ENCODE measurements at regions not wholly inside any gene's neighbourhood (a gene's known extent, or its start where the extent isn't known, plus 50 kb on each side); places are given as distances from the start of the nearest gene placed in this dataset.
"Not testable (repeated sequence)": the region's sequence is repeated elsewhere in the genome, so short reads cannot be mapped to it uniquely, and the experiment has no call there.

DNA sequence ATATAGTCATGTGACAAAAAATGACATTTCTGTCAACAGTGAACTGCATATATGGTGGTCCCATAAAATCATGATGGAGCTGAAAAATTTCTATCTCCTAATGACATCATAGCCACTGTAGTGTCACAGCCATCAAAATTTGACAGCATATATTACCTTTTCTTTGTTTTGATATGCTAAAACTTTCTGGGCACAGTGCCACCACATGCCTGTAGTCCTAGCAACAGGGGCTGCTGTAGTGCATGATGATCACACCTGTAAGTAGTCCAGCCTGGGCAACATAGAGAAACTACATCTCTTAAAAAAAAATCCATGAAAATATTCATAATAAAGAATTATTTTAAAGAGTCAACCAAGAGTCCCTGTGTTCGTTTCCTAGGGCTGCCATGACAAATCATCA lies 155.5 kb upstream of the SERTAD2 start:
- H3K9me3 ChIP-seq (replicated peaks; ENCODE audit: insufficient read depth, low read length) = no peaks in the 10 kb centered on the region
- H3K27ac ChIP-seq (ENCODE audit: low read length) = no peak overlapping the region
- peaks cover 11% of the 10 kb centered on the region for H3K4me1 ChIP-seq (ENCODE audit: low read length)
- TF ChIP-seq, protein P1, sequence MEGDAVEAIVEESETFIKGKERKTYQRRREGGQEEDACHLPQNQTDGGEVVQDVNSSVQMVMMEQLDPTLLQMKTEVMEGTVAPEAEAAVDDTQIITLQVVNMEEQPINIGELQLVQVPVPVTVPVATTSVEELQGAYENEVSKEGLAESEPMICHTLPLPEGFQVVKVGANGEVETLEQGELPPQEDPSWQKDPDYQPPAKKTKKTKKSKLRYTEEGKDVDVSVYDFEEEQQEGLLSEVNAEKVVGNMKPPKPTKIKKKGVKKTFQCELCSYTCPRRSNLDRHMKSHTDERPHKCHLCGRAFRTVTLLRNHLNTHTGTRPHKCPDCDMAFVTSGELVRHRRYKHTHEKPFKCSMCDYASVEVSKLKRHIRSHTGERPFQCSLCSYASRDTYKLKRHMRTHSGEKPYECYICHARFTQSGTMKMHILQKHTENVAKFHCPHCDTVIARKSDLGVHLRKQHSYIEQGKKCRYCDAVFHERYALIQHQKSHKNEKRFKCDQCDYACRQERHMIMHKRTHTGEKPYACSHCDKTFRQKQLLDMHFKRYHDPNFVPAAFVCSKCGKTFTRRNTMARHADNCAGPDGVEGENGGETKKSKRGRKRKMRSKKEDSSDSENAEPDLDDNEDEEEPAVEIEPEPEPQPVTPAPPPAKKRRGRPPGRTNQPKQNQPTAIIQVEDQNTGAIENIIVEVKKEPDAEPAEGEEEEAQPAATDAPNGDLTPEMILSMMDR (IDR thresholded peaks at IDR 0.05; ENCODE audit: low read length) = no peak
- H4K20me1 ChIP-seq (ENCODE audit: insufficient read depth, low read length) = no peaks in the 10 kb centered on the region
- no peaks in the 10 kb centered on the region for H3F3A ChIP-seq (ENCODE audit: insufficient read depth, low read length)
- no peak overlapping the region for H2AFZ ChIP-seq (ENCODE audit: low read length)
- H3K36me3 ChIP-seq (replicated peaks; ENCODE audit: insufficient read depth, low read length) = no peaks in the 10 kb centered on the region
- H3K79me2 ChIP-seq (ENCODE audit: low read length) = no peaks in the 10 kb centered on the region
- no peak overlapping the region for H3K4me2 ChIP-seq (ENCODE audit: low read depth, low read length)
- no peak overlapping the region for H3K4me3 ChIP-seq (ENCODE audit: low read length)
- no peak overlapping the region for H3K9ac ChIP-seq (ENCODE audit: low read length)
- H3K27me3 ChIP-seq (replicated peaks; ENCODE audit: insufficient read depth, low read length) = no peaks in the 10 kb centered on the region
- H3K9me2 ChIP-seq (replicated peaks; ENCODE audit: insufficient read depth, low read length) = no peaks in the 10 kb centered on the region
- no peak for DNase-seq

DNA sequence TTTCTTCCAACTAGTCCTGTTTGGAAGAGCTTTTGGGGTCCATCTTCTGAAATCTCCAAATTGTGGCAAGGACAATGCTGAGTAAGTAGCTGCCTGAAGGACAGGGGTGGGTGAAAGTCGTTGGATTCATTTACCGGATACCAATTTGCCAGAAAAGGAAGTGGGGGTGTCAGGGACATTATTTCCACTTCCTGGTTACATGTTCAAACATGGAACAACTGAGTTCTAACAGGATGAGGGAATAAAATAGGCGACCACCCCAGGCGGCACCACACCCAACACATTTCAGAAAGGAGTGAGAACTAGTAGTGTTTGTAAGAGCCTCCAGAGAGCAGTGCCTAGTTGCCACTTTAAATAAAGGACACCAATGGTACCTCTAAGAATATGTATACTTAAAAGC lies 158.6 kb upstream of the SERTAD2 start:
- Histone ChIP-seq H3K27me3 (replicated peaks; ENCODE audit: insufficient read depth, low read length) (no peaks in the 10 kb centered on the region), H4K20me1 (ENCODE audit: insufficient read depth, low read length) (no peaks in the 10 kb centered on the region), H3F3A (ENCODE audit: insufficient read depth, low read length) (no peaks in the 10 kb centered on the region), H3K9me3 (replicated peaks; ENCODE audit: insufficient read depth, low read length) (no peaks in the 10 kb centered on the region), H3K27ac (ENCODE audit: low read length) (no peak overlapping the region), H3K4me1 (ENCODE audit: low read length) (peaks cover 9% of the 10 kb centered on the region), H3K4me2 (ENCODE audit: low read depth, low read length) (no peak overlapping the region), H3K9me2 (replicated peaks; ENCODE audit: insufficient read depth, low read length) (no peaks in the 10 kb centered on the region), H3K4me3 (ENCODE audit: low read length) (no peak overlapping the region), H3K9ac (ENCODE audit: low read length) (no peak overlapping the region), H3K79me2 (ENCODE audit: low read length) (no peaks in the 10 kb centered on the region), H3K36me3 (replicated peaks; ENCODE audit: insufficient read depth, low read length) (no peaks in the 10 kb centered on the region), H2AFZ (ENCODE audit: low read length) (no peak overlapping the region)
- TF ChIP-seq, protein P1 (IDR thresholded peaks at IDR 0.05; ENCODE audit: low read length) = no peak
- TF ChIP-seq EZH2 (optimal IDR thresholded peaks at IDR 0.05; ENCODE audit: low read depth, low read length) (no peak), EZH2phosphoT487 (IDR thresholded peaks at IDR 0.05; ENCODE audit: low read length) (no peak)
- no peak for DNase-seq

DNA sequence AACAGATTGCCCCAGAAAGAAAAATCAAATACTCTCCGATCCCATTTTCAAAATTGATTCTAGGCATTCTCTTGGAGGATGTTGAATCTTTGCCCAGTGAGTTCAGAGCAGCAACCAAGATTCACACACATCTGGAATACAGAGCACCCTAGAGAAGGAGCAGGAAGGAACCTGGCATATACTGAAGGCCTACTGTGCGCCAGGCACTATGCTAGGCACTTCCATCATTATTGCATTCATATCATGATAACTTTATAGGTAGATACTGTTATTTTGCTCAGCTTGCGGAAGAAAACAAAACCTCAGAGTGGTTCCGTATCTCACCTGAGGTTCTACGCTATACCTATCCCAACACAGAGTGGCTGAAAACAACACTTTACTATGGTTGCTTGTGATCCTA lies 160.3 kb upstream of the SERTAD2 start:
- Histone ChIP-seq H3K4me2 (ENCODE audit: low read depth, low read length) (no peak overlapping the region), H3K4me1 (ENCODE audit: low read length) (no peaks in the 10 kb centered on the region), H4K20me1 (ENCODE audit: insufficient read depth, low read length) (no peaks in the 10 kb centered on the region), H3K9me2 (replicated peaks; ENCODE audit: insufficient read depth, low read length) (no peaks in the 10 kb centered on the region), H3K27me3 (replicated peaks; ENCODE audit: insufficient read depth, low read length) (no peaks in the 10 kb centered on the region), H3F3A (ENCODE audit: insufficient read depth, low read length) (no peaks in the 10 kb centered on the region), H3K9me3 (replicated peaks; ENCODE audit: insufficient read depth, low read length) (no peaks in the 10 kb centered on the region), H3K4me3 (ENCODE audit: low read length) (no peak overlapping the region), H3K79me2 (ENCODE audit: low read length) (no peaks in the 10 kb centered on the region), H3K36me3 (replicated peaks; ENCODE audit: insufficient read depth, low read length) (no peaks in the 10 kb centered on the region), H2AFZ (ENCODE audit: low read length) (no peak overlapping the region), H3K27ac (ENCODE audit: low read length) (no peak overlapping the region), H3K9ac (ENCODE audit: low read length) (no peak overlapping the region)
- no peak for DNase-seq
- TF ChIP-seq EZH2 (optimal IDR thresholded peaks at IDR 0.05; ENCODE audit: low read depth, low read length) (no peak), EZH2phosphoT487 (IDR thresholded peaks at IDR 0.05; ENCODE audit: low read length) (no peak)
- TF ChIP-seq, protein P1 (IDR thresholded peaks at IDR 0.05; ENCODE audit: low read length) = no peak

DNA sequence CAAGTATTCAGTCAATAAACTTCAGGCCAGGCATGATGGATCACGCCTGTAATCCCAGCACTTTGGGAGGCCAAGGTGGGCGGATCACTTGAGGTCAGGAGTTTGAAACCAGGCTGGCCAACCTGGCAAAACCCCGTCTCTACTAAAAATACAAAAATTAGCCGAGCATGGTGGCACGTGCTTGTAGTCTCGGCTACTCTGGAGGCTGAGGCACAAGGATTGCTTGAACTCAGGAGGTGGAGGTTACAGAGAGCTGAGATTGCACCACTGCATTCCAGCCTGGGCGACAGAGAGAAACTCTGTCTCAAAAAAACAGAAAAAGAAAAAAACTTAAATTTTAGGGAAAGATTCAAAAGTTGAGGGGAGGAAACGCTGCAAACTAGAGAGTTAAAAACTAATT lies 162.8 kb upstream of the SERTAD2 start:
- not testable (repeated sequence) for DNase-seq; H2AFZ ChIP-seq (ENCODE audit: low read length); H3K27ac ChIP-seq (ENCODE audit: low read length); H3K79me2 ChIP-seq (ENCODE audit: low read length); H3K4me2 ChIP-seq (ENCODE audit: low read depth, low read length); H3K9ac ChIP-seq (ENCODE audit: low read length); H3K9me2 ChIP-seq (replicated peaks; ENCODE audit: insufficient read depth, low read length); H3K36me3 ChIP-seq (replicated peaks; ENCODE audit: insufficient read depth, low read length); H3K27me3 ChIP-seq (replicated peaks; ENCODE audit: insufficient read depth, low read length); H4K20me1 ChIP-seq (ENCODE audit: insufficient read depth, low read length); H3K4me3 ChIP-seq (ENCODE audit: low read length); H3K9me3 ChIP-seq (replicated peaks; ENCODE audit: insufficient read depth, low read length); H3F3A ChIP-seq (ENCODE audit: insufficient read depth, low read length)
- peaks cover 11% of the 10 kb centered on the region for H3K4me1 ChIP-seq (ENCODE audit: low read length)

All from MM.1S (cell line).